ENCODE measurements at regions not wholly inside any gene's neighbourhood (a gene's known extent, or its start where the extent isn't known, plus 50 kb on each side); places are given as distances from the start of the nearest gene placed in this dataset.

DNA sequence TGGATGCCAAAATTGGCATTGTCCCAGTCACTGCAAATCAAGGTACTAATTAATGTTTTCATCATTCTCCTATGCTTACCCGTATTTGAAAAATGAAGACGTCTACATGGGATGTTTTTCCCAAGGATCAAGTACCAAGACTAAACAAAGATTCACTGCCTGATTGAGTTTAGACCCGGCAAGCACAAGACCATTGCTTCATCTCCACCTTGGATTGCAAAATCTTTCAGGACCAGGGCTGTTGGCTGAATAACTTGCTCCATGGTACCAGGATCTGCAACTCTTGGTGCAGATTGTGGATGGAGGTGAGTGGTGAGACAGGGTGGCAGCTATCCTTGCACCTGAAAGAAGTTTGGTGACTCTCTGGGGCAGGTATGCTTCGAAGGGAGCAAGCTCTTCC is 122.5 kb upstream of the ETS2 start:
- TF ChIP-seq, protein P1, sequence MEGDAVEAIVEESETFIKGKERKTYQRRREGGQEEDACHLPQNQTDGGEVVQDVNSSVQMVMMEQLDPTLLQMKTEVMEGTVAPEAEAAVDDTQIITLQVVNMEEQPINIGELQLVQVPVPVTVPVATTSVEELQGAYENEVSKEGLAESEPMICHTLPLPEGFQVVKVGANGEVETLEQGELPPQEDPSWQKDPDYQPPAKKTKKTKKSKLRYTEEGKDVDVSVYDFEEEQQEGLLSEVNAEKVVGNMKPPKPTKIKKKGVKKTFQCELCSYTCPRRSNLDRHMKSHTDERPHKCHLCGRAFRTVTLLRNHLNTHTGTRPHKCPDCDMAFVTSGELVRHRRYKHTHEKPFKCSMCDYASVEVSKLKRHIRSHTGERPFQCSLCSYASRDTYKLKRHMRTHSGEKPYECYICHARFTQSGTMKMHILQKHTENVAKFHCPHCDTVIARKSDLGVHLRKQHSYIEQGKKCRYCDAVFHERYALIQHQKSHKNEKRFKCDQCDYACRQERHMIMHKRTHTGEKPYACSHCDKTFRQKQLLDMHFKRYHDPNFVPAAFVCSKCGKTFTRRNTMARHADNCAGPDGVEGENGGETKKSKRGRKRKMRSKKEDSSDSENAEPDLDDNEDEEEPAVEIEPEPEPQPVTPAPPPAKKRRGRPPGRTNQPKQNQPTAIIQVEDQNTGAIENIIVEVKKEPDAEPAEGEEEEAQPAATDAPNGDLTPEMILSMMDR (IDR thresholded peaks at IDR 0.05; ENCODE audit: low read depth, low read length), result no peak
- no peak for DNase-seq (ENCODE audit: low read depth, low spot score)
- POLR2A ChIA-PET, result no interaction called here
- CTCF ChIA-PET, result no interaction called here
- H3K9me3 ChIP-seq (ENCODE audit: control insufficient read depth, insufficient read depth, low read length), result peaks cover 3% of the 10 kb centered on the region; the same call in 1 of the 2 replicates
- no peak overlapping the region for H3K4me3 ChIP-seq (ENCODE audit: low read depth, low read length)
- H3K27ac ChIP-seq (ENCODE audit: low read depth, low read length), result no peak overlapping the region
- H3K27me3 ChIP-seq (ENCODE audit: control insufficient read depth, insufficient read depth, low read length), result peaks cover 46% of the 10 kb centered on the region

GRCh38 chr21:38688068-38688467 is 117.7 kb upstream of the ETS2 start:
- DNase-seq (ENCODE audit: low read depth, low spot score), result no peak
- H3K27me3 ChIP-seq (ENCODE audit: control insufficient read depth, insufficient read depth, low read length), result peaks cover 39% of the 10 kb centered on the region
- H3K4me3 ChIP-seq (ENCODE audit: low read depth, low read length), result no peak overlapping the region
- TF ChIP-seq, protein P1 (IDR thresholded peaks at IDR 0.05; ENCODE audit: low read depth, low read length), result no peak
- ChIA-PET POLR2A (no interaction called here), CTCF (interaction anchor here (0.6 kb wide), 1 partner anchor 80 kb away, joined by 3 read pairs; no protein-coding TSS in a partner anchor)
- H3K9me3 ChIP-seq (ENCODE audit: control insufficient read depth, insufficient read depth, low read length), result peaks cover 3% of the 10 kb centered on the region; the same call in 1 of the 2 replicates
- H3K27ac ChIP-seq (ENCODE audit: low read depth, low read length), result no peak overlapping the region

- CTCF ChIA-PET, result interaction anchor here (0.7 to 1.6 kb wide), 2 partner anchors 22 to 172 kb away, joined by 3 to 5 read pairs; no protein-coding TSS in a partner anchor
- no peaks in the 10 kb centered on the region for H3K9me3 ChIP-seq (ENCODE audit: control insufficient read depth, insufficient read depth, low read length)
- DNase-seq (ENCODE audit: low read depth, low spot score), result no peak
- peaks cover 27% of the 10 kb centered on the region for H3K27me3 ChIP-seq (ENCODE audit: control insufficient read depth, insufficient read depth, low read length)
- POLR2A ChIA-PET, result no interaction called here
- no peak overlapping the region for H3K27ac ChIP-seq (ENCODE audit: low read depth, low read length)
- H3K4me3 ChIP-seq (ENCODE audit: low read depth, low read length), result no peak overlapping the region
- TF ChIP-seq, protein P1 (IDR thresholded peaks at IDR 0.05; ENCODE audit: low read depth, low read length), result no peak
These were observed 114.1 kb upstream of the ETS2 start for GRCh38 chr21:38691631-38692030.

GRCh38 chr21:38696579-38696978 is 109.2 kb upstream of the ETS2 start:
- no peak overlapping the region for H3K4me3 ChIP-seq (ENCODE audit: low read depth, low read length)
- DNase-seq (ENCODE audit: low read depth, low spot score), result no peak
- H3K27ac ChIP-seq (ENCODE audit: low read depth, low read length), result no peak overlapping the region
- H3K27me3 ChIP-seq (ENCODE audit: control insufficient read depth, insufficient read depth, low read length), result peaks cover 39% of the 10 kb centered on the region
- TF ChIP-seq, protein P1 (IDR thresholded peaks at IDR 0.05; ENCODE audit: low read depth, low read length), result no peak
- no peaks in the 10 kb centered on the region for H3K9me3 ChIP-seq (ENCODE audit: control insufficient read depth, insufficient read depth, low read length)
- ChIA-PET POLR2A (no interaction called here), CTCF (interaction anchor here (0.9 kb wide), 1 partner anchor 441 kb away, joined by 3 read pairs; no protein-coding TSS in a partner anchor)

GRCh38 chr21:38699048-38699447 is 106.7 kb upstream of the ETS2 start:
- no peak overlapping the region for H3K27ac ChIP-seq (ENCODE audit: low read depth, low read length)
- CTCF ChIA-PET, result interaction anchor here (1.5 kb wide), 1 partner anchor 13 kb away, joined by 4 read pairs; no protein-coding TSS in a partner anchor
- no peak overlapping the region for H3K4me3 ChIP-seq (ENCODE audit: low read depth, low read length)
- peaks cover 52% of the 10 kb centered on the region for H3K27me3 ChIP-seq (ENCODE audit: control insufficient read depth, insufficient read depth, low read length)
- H3K9me3 ChIP-seq (ENCODE audit: control insufficient read depth, insufficient read depth, low read length), result no peaks in the 10 kb centered on the region; the same call in 1 of the 2 replicates
- POLR2A ChIA-PET, result no interaction called here
- no peak for DNase-seq (ENCODE audit: low read depth, low spot score)
- TF ChIP-seq, protein P1 (IDR thresholded peaks at IDR 0.05; ENCODE audit: low read depth, low read length), result peak; percentile 22; the same call in 1 of the 2 replicates

All from AG04450 (cell line).